Body of pancreas (tissue), 4 donors: ENCODE measurements at regions not wholly inside any gene's neighbourhood (a gene's known extent, or its start where the extent isn't known, plus 50 kb on each side); places are given as distances from the start of the nearest gene placed in this dataset.

ENCODE experiments used
- ATAC-seq: fragments of 150-250 bp; one replicate; pipeline ENCODE4 v1.9.1; 2016
- DNase-seq, 4 donors: peaks; one replicate each; pipeline ENCODE4 v3.0.0-alpha.2; 2019
- H3K27ac ChIP-seq, 4 donors: fragments of 200-600 bp; sonication (generic); 1 replicate in 3 of 4; 2 replicates in 1 of 4; pipeline versions ENCODE4 v1.5.1 to v1.6.1; 2016 to 2019; ENCODE audit warnings: mild to moderate bottlenecking in 1 of 4, mixed read lengths in 1 of 4, moderate library complexity in 1 of 4
- H3K27me3 ChIP-seq, 2 donors: fragments of 200-600 bp; sonication (generic); one replicate each; pipeline ENCODE4 v1.6.0; 2016; ENCODE audit warnings: mild to moderate bottlenecking in 1 of 2
- H3K36me3 ChIP-seq, 2 donors: fragments of 200-600 bp; sonication (generic); replicated peaks in 1 of 2; 2 replicates each; pipeline ENCODE4 v1.5.1; 2016; ENCODE audit warnings: low read depth in 2 of 2; ENCODE audit not compliant: insufficient read depth in 1 of 2
- H3K4me1 ChIP-seq: fragments of 200-600 bp; sonication (generic); one replicate; pipeline ENCODE4 v1.6.0; 2016
- H3K4me3 ChIP-seq, 2 donors: fragments of 200-600 bp; sonication (generic); 1 replicate in 1 of 2; 2 replicates in 1 of 2; pipeline ENCODE4 v1.5.1; 2016 to 2019
- H3K9me3 ChIP-seq, 3 donors: fragments of 200-600 bp; sonication (generic); 1 replicate in 2 of 3; 2 replicates in 1 of 3; pipeline ENCODE4 v1.5.1; 2016
- CTCF ChIP-seq, 7 experiments: fragments of 450-650 bp in 4 of 7; fragments of 200-600 bp in 3 of 7; sonication (generic) in 3 of 7; IDR thresholded peaks; one replicate each; pipeline ENCODE4 v1.5.1; 2016 to 2019; ENCODE audit warnings: antibody characterized with exemption in 7 of 7
- POLR2A ChIP-seq, 3 donors: fragments of 450-650 bp; IDR thresholded peaks; one replicate each; pipeline ENCODE4 v1.6.1; 2016; ENCODE audit warnings: antibody characterized with exemption in 3 of 3, mild to moderate bottlenecking in 2 of 3
- WGBS, 2 donors: methylation state at CpG; one replicate each; pipeline ENCODE4 v1.1.5; 2017; 5-methylcytosine and 5-hydroxymethylcytosine counted together
- intact Hi-C: fragments of 100-400 bp; cut with DNase I; formaldehyde crosslinking; loops from one replicate; pipeline ENCODE4 v1.15.1; 2023

- no peak for TF ChIP-seq CTCF (IDR thresholded peaks at IDR 0.05)
- TF ChIP-seq POLR2A (IDR thresholded peaks at IDR 0.05) = no peak
Measured at GRCh38 chr4:12595986-12596385, 888.2 kb downstream of the RAB28 start.

GRCh38 chr4:12595489-12595888 is 888.7 kb downstream of the RAB28 start:
- 46 to 68% methylated on average over 2 to 4 of the region's 4 CpGs for WGBS, 2 donors
- DNase-seq (no peak), ATAC-seq (no peak)
- no peak overlapping the region for H3K4me3 ChIP-seq
- no peaks in the 10 kb centered on the region for H3K9me3 ChIP-seq
- H3K27ac ChIP-seq = no peak overlapping the region
- H3K4me1 ChIP-seq = no peaks in the 10 kb centered on the region
- intact Hi-C loops = no loop called here
- no peaks in the 10 kb centered on the region for H3K36me3 ChIP-seq
- no peaks in the 10 kb centered on the region for H3K27me3 ChIP-seq
- TF ChIP-seq POLR2A (IDR thresholded peaks at IDR 0.05) (no peak), CTCF (IDR thresholded peaks at IDR 0.05) (no peak)

More at GRCh38 chr4:12595986-12596385, 888.2 kb downstream of the RAB28 start:
- Histone ChIP-seq H3K4me3 (no peak overlapping the region), H3K4me1 (no peaks in the 10 kb centered on the region), H3K27ac (no peak overlapping the region), H3K36me3 (no peaks in the 10 kb centered on the region), H3K27me3 (no peaks in the 10 kb centered on the region), H3K9me3 (no peaks in the 10 kb centered on the region)
- intact Hi-C loops = no loop called here
- no peak for ATAC-seq
- DNase-seq = no peak

- H3K27ac ChIP-seq = no peak overlapping the region
- H3K27me3 ChIP-seq = no peaks in the 10 kb centered on the region
- ATAC-seq (no peak), DNase-seq (no peak)
- no peak overlapping the region for H3K4me3 ChIP-seq
- no peaks in the 10 kb centered on the region for H3K4me1 ChIP-seq
- TF ChIP-seq POLR2A (IDR thresholded peaks at IDR 0.05) = no peak
- no peak for TF ChIP-seq CTCF (IDR thresholded peaks at IDR 0.05)
- H3K9me3 ChIP-seq = no peaks in the 10 kb centered on the region
- no peaks in the 10 kb centered on the region for H3K36me3 ChIP-seq
- intact Hi-C loops = no loop called here
Measured at GRCh38 chr4:12588582-12588981, 895.6 kb downstream of the RAB28 start.

- H3K27ac ChIP-seq = no peak overlapping the region
- TF ChIP-seq POLR2A (IDR thresholded peaks at IDR 0.05) (no peak), CTCF (IDR thresholded peaks at IDR 0.05) (no peak)
- no peaks in the 10 kb centered on the region for H3K36me3 ChIP-seq
- H3K4me3 ChIP-seq = no peak overlapping the region
- intact Hi-C loops = no loop called here
- no peak for DNase-seq
- ATAC-seq = no peak
- no peaks in the 10 kb centered on the region for H3K27me3 ChIP-seq
- WGBS, 2 donors = 54 to 57% methylated on average over 6 of the region's 6 CpGs
- no peaks in the 10 kb centered on the region for H3K4me1 ChIP-seq
- no peaks in the 10 kb centered on the region for H3K9me3 ChIP-seq
Measured at GRCh38 chr4:12586242-12587006, 897.7 kb downstream of the RAB28 start.
